ENCODE measurements at regions not wholly inside any gene's neighbourhood (a gene's known extent, or its start where the extent isn't known, plus 50 kb on each side); places are given as distances from the start of the nearest gene placed in this dataset.
"Not testable (repeated sequence)": the region's sequence is repeated elsewhere in the genome, so short reads cannot be mapped to it uniquely, and the experiment has no call there.

GRCh38 chr2:11900891-11901290 is 154.5 kb downstream of the LPIN1 start:
- not testable (repeated sequence) for TF ChIP-seq POLR2A, CTCF, POLR2AphosphoS5 (IDR thresholded peaks at IDR 0.05)
